GM10248 (cell line): ENCODE measurements at regions not wholly inside any gene's neighbourhood (a gene's known extent, or its start where the extent isn't known, plus 50 kb on each side); places are given as distances from the start of the nearest gene placed in this dataset.

ENCODE experiments used
- CTCF ChIA-PET: fragments of 300-600 bp; sonication (Branson Sonifier 250); formaldehyde crosslinking; extraction: SDS; loops from one replicate; lab custom pipeline; 2021; ENCODE audit warnings: antibody characterized with exemption; lab: Yijun Ruan, JAX
- POLR2A ChIA-PET: fragments of 350-650 bp; sonication (Branson Sonifier 250); formaldehyde crosslinking; extraction: SDS; loops from one replicate; lab custom pipeline; 2020; ENCODE audit warnings: antibody characterized with exemption; lab: Yijun Ruan, JAX
- DNase-seq: peaks from one replicate; pipeline ENCODE4 v3.0.0; 2012; ENCODE audit errors: extremely low spot score
- TF ChIP-seq, protein P1 (sequence below): IDR thresholded peaks from 2 replicates; pipeline ENCODE4 v1.5.1; 2012; ENCODE audit warnings: mild to moderate bottlenecking, low read depth; ENCODE audit errors: extremely low read depth, missing control alignments, control extremely low read depth

DNA sequence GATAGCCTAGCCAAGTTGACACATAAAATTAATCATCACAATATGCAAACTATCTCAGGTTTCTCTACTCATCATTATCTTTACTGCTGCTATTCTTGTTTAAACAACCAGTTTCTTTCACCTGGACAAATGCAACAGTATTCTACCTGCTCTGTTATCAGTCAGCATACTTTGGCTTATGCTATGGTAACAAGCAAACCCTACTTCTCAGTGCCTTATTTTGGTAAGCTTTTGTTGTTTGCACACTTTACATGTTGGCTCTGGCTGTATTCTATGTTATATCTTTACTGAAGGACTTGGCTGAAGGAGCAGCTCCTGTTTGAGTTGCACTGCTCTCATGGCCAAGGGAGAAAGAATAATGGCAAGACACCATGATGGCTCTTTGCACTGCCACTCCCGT is 463.1 kb downstream of the EPM2A start:
- POLR2A ChIA-PET = no interaction called here
- CTCF ChIA-PET = no interaction called here
- TF ChIP-seq, protein P1, sequence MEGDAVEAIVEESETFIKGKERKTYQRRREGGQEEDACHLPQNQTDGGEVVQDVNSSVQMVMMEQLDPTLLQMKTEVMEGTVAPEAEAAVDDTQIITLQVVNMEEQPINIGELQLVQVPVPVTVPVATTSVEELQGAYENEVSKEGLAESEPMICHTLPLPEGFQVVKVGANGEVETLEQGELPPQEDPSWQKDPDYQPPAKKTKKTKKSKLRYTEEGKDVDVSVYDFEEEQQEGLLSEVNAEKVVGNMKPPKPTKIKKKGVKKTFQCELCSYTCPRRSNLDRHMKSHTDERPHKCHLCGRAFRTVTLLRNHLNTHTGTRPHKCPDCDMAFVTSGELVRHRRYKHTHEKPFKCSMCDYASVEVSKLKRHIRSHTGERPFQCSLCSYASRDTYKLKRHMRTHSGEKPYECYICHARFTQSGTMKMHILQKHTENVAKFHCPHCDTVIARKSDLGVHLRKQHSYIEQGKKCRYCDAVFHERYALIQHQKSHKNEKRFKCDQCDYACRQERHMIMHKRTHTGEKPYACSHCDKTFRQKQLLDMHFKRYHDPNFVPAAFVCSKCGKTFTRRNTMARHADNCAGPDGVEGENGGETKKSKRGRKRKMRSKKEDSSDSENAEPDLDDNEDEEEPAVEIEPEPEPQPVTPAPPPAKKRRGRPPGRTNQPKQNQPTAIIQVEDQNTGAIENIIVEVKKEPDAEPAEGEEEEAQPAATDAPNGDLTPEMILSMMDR = no peak
- DNase-seq = no peak

DNA sequence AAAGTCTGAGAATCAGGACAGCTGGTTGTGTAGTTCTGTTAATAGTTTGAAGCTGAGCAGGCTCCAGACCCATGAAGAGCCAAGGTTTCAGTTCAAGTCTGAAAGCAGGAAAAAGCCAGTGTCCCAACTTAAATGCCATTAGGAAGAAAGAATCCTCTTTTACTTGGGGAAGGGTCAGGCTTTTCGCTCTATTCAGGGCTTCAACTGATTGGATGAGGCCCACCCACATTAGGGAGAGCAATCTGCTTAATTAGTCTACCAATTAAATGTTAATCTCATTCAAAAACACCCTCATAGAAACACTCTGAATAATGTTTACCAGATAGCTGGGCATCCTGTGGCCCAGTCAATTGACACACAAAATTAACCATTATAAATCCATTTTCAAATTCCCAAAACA is 462.2 kb downstream of the EPM2A start:
- ChIA-PET CTCF (interaction anchor here (1.3 to 1.5 kb wide), 2 partner anchors 8 to 13 kb away, joined by 3 read pairs; no protein-coding TSS in a partner anchor), POLR2A (no interaction called here)
- TF ChIP-seq, protein P1 = no peak
- DNase-seq = no peak

GRCh38 chr6:145274083-145274482 is 461.2 kb downstream of the EPM2A start:
- TF ChIP-seq, protein P1 = no peak
- ChIA-PET POLR2A (no interaction called here), CTCF (interaction anchor here (1.5 kb wide), 1 partner anchor 14 kb away, joined by 3 read pairs; no protein-coding TSS in a partner anchor)
- DNase-seq = no peak

DNA sequence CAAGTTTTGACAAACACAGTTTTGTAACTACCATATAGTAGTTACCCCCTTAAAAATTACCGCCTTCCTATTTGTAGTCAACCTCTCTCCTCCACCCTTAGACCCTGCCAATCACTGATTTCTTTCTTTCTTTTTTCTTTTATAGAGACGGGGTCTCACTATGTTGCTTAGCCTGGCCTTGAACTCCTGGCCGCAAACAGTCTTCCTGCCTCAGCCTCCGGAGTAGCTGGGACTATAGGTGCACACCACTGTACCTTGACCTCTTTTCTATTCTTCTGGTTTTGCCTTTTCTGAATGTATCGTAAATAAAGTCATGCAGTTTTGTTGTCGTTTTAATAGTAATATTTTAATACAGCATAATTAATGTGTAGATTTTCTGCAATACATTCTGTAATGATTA is 460.3 kb downstream of the EPM2A start:
- POLR2A ChIA-PET = no interaction called here
- TF ChIP-seq, protein P1 = no peak
- CTCF ChIA-PET = no interaction called here
- no peak for DNase-seq

DNA sequence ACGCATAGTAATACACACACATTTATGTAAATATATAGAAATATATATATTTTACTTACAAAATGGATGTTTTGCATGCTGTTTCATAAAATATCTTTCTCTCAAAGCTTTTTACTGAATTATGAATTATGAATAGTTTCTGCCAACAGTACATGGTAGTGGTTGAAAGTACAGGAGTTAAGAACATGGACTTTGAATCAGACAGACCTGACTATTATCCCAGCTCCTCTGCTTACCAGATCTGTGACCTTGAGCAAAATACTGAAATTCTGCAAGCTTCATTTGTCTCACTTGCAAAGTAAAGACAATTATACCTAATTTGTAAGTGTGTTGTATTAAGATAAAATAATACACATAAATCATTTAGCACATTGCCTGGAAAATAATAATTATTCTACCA is 459.5 kb downstream of the EPM2A start:
- ChIA-PET POLR2A (no interaction called here), CTCF (interaction anchor here (0.5 kb wide), 1 partner anchor 334 kb away, joined by 3 read pairs; no protein-coding TSS in a partner anchor)
- no peak for DNase-seq
- TF ChIP-seq, protein P1 = no peak

GRCh38 chr6:145276756-145277155 is 458.6 kb downstream of the EPM2A start:
- DNase-seq = no peak
- CTCF ChIA-PET = no interaction called here
- TF ChIP-seq, protein P1 = no peak
- POLR2A ChIA-PET = no interaction called here

GRCh38 chr6:145277358-145278086 is 457.8 kb downstream of the EPM2A start:
- POLR2A ChIA-PET = no interaction called here
- CTCF ChIA-PET = no interaction called here

More at GRCh38 chr6:145277358-145278086, 457.8 kb downstream of the EPM2A start:
- TF ChIP-seq, protein P1 = no peak
- no peak for DNase-seq
